PC-3 (cell line): ENCODE measurements at regions not wholly inside any gene's neighbourhood (a gene's known extent, or its start where the extent isn't known, plus 50 kb on each side); places are given as distances from the start of the nearest gene placed in this dataset.

ENCODE experiments used
- ATAC-seq: fragments of 200-7000 bp; cut with Tn5 transposase; 2 replicates; pipeline ENCODE4 v1.9.1; 2020; ENCODE audit warnings: mild to moderate bottlenecking, moderate library complexity
- BruUV-seq: library from RNA; stranded (reverse); fragments of 400-500 nt; replicated peaks from 2 replicates; lab custom pipeline; 2021; lab: Mats Ljungman, UMichigan
- CTCF ChIA-PET: fragments of 300-600 bp; sonication (Branson Sonifier 250); formaldehyde crosslinking; loops from one replicate; lab custom pipeline; 2022; ENCODE audit warnings: antibody characterized with exemption; lab: Charles Lee
- POLR2A ChIA-PET: fragments of 300-600 bp; sonication (Branson Sonifier 250); formaldehyde crosslinking; loops from one replicate; lab custom pipeline; 2022; ENCODE audit warnings: antibody characterized with exemption; ENCODE audit not compliant: unreplicated experiment; lab: Charles Lee
- DNase-seq: peaks from one replicate; pipeline ENCODE4 v3.0.0-alpha.2; 2015
- H2AFZ ChIP-seq: fragments of 300-600 bp; sonication (generic); 2 replicates; pipeline ENCODE4 v1.6.0; 2016; ENCODE audit warnings: antibody characterized with exemption, low read length
- H3F3A ChIP-seq: fragments of 300-600 bp; sonication (generic); one replicate; pipeline ENCODE4 v1.6.0; 2017; ENCODE audit warnings: antibody characterized with exemption, low read length, control low read depth, mild to moderate bottlenecking; ENCODE audit not compliant: unreplicated experiment
- H3K27ac ChIP-seq: fragments of 300-600 bp; sonication (generic); 2 replicates; pipeline ENCODE4 v1.5.1; 2016; ENCODE audit warnings: mild to moderate bottlenecking, low read length
- H3K27me3 ChIP-seq: fragments of 300-600 bp; sonication (generic); 2 replicates; pipeline ENCODE4 v1.6.1; 2016; ENCODE audit warnings: low read length, mixed read lengths
- H3K36me3 ChIP-seq: fragments of 300-600 bp; sonication (generic); 2 replicates; pipeline ENCODE4 v1.6.1; 2016; ENCODE audit warnings: low read depth, mixed run types, low read length, mixed read lengths
- H3K4me1 ChIP-seq: fragments of 300-600 bp; sonication (generic); 2 replicates; pipeline ENCODE4 v1.5.1; 2016; ENCODE audit warnings: low read length; ENCODE audit not compliant: insufficient read depth
- H3K4me2 ChIP-seq: fragments of 300-600 bp; sonication (generic); 2 replicates; pipeline ENCODE4 v1.6.0; 2016; ENCODE audit warnings: low read length
- H3K4me3 ChIP-seq: fragments of 300-600 bp; sonication (generic); 2 replicates; pipeline ENCODE4 v1.5.1; 2016; ENCODE audit warnings: mild to moderate bottlenecking, low read length, mixed read lengths
- H3K79me2 ChIP-seq: fragments of 300-600 bp; sonication (generic); 2 replicates; pipeline ENCODE4 v1.6.1; 2017; ENCODE audit warnings: low read length, mixed read lengths
- H3K9ac ChIP-seq: fragments of 300-600 bp; sonication (generic); 2 replicates; pipeline ENCODE4 v1.6.0; 2016; ENCODE audit warnings: mild to moderate bottlenecking, low read length
- H3K9me2 ChIP-seq: fragments of 300-600 bp; sonication (generic); replicated peaks from 2 replicates; pipeline ENCODE4 v1.6.1; 2016; ENCODE audit warnings: mixed run types, low read length, mixed read lengths
- H3K9me3 ChIP-seq: fragments of 300-600 bp; sonication (generic); 2 replicates; pipeline ENCODE4 v1.6.1; 2016; ENCODE audit warnings: low read length, mixed read lengths
- H4K20me1 ChIP-seq: fragments of 300-600 bp; sonication (generic); 2 replicates; pipeline ENCODE4 v1.6.1; 2016; ENCODE audit warnings: low read length, mixed read lengths
- CTCF ChIP-seq: fragments of 300-600 bp; sonication (generic); conservative IDR thresholded peaks from 2 replicates; pipeline ENCODE4 v1.5.1; 2017; ENCODE audit warnings: antibody characterized with exemption, low read depth, mild to moderate bottlenecking, low read length
- EZH2 ChIP-seq: fragments of 300-600 bp; sonication (generic); IDR thresholded peaks from one replicate; pipeline ENCODE4 v1.6.1; 2017; ENCODE audit warnings: antibody characterized with exemption, mild to moderate bottlenecking, low read length; ENCODE audit not compliant: unreplicated experiment
- EZH2phosphoT487 ChIP-seq: fragments of 300-600 bp; sonication (generic); IDR thresholded peaks from 2 replicates; pipeline ENCODE4 v1.6.1; 2018; ENCODE audit warnings: mild to moderate bottlenecking, antibody characterized with exemption, low read length, borderline replicate concordance
- intact Hi-C: fragments of 100-400 bp; cut with micrococcal nuclease; formaldehyde crosslinking; loops from 2 replicates; pipeline ENCODE4 v1.9.0; 2023

GRCh38 chr22:27111796-27112672, 454.6 kb downstream of the MIAT start:
- Histone ChIP-seq H3K9me3 (no peaks in the 10 kb centered on the region), H2AFZ (no peak overlapping the region), H3F3A (no peaks in the 10 kb centered on the region), H3K27ac (no peak overlapping the region), H3K4me1 (peaks cover 9% of the 10 kb centered on the region), H3K9ac (no peak overlapping the region), H3K79me2 (no peaks in the 10 kb centered on the region), H4K20me1 (no peaks in the 10 kb centered on the region), H3K36me3 (no peaks in the 10 kb centered on the region), H3K4me3 (no peak overlapping the region), H3K4me2 (no peak overlapping the region), H3K27me3 (no peaks in the 10 kb centered on the region), H3K9me2 (no peaks in the 10 kb centered on the region)
- intact Hi-C loops: no loop called here
- no peak for ATAC-seq
- BruUV-seq: no TSS peak
- DNase-seq: no peak
- POLR2A ChIA-PET: no interaction called here
- TF ChIP-seq CTCF (no peak), EZH2 (no peak)
- CTCF ChIA-PET: no interaction called here

- Histone ChIP-seq H3K4me1 (peaks cover 9% of the 10 kb centered on the region), H3K36me3 (no peaks in the 10 kb centered on the region), H3K79me2 (no peaks in the 10 kb centered on the region), H3K9ac (no peak overlapping the region), H4K20me1 (no peaks in the 10 kb centered on the region), H3K27ac (no peak overlapping the region), H3F3A (no peaks in the 10 kb centered on the region), H3K4me3 (no peak overlapping the region), H3K9me3 (no peaks in the 10 kb centered on the region), H2AFZ (no peak overlapping the region), H3K4me2 (no peak overlapping the region), H3K9me2 (no peaks in the 10 kb centered on the region), H3K27me3 (no peaks in the 10 kb centered on the region)
- ATAC-seq (no peak), DNase-seq (peak; percentile 70)
- intact Hi-C loops: no loop called here
- ChIA-PET CTCF (no interaction called here), POLR2A (no interaction called here)
- no peak for TF ChIP-seq EZH2phosphoT487
- no peak for TF ChIP-seq EZH2
- BruUV-seq: no TSS peak
Observed at GRCh38 chr22:27113211-27113635, 455.8 kb downstream of the MIAT start.

- TF ChIP-seq CTCF (no peak), EZH2phosphoT487 (no peak), EZH2 (no peak)
- ATAC-seq (no peak), DNase-seq (no peak)
- no peaks in the 10 kb centered on the region for H3K9me3 ChIP-seq
- POLR2A ChIA-PET: no interaction called here
- H3F3A ChIP-seq: no peaks in the 10 kb centered on the region
- intact Hi-C loops: no loop called here
- no peak overlapping the region for H3K9ac ChIP-seq
- H2AFZ ChIP-seq: no peak overlapping the region
- peaks cover 9% of the 10 kb centered on the region for H3K4me1 ChIP-seq
- H3K36me3 ChIP-seq: no peaks in the 10 kb centered on the region
- no peaks in the 10 kb centered on the region for H3K79me2 ChIP-seq
- no peak overlapping the region for H3K4me2 ChIP-seq
- BruUV-seq: no TSS peak
- H3K4me3 ChIP-seq: no peak overlapping the region
- H3K27ac ChIP-seq: no peak overlapping the region
- H3K9me2 ChIP-seq: no peaks in the 10 kb centered on the region
- no peaks in the 10 kb centered on the region for H4K20me1 ChIP-seq
- CTCF ChIA-PET: no interaction called here
- no peaks in the 10 kb centered on the region for H3K27me3 ChIP-seq
Observed at GRCh38 chr22:27113641-27114040, 456.3 kb downstream of the MIAT start.
